H1 (cell line): ENCODE measurements at regions not wholly inside any gene's neighbourhood (a gene's known extent, or its start where the extent isn't known, plus 50 kb on each side); places are given as distances from the start of the nearest gene placed in this dataset.

Source experiments
- CTCF ChIA-PET: fragments of 300-600 bp; sonication (Branson Sonifier 250); formaldehyde crosslinking; loops from one replicate; lab custom pipeline; 2021; ENCODE audit not compliant: partially characterized antibody; lab: Charles Lee
- POLR2A ChIA-PET: fragments of 300-600 bp; sonication (Branson Sonifier 250); formaldehyde crosslinking; loops from one replicate; lab custom pipeline; 2021; ENCODE audit warnings: inconsistent platforms; ENCODE audit not compliant: partially characterized antibody; lab: Charles Lee
- DNase-seq, 2 experiments: peaks; one replicate each; pipeline versions ENCODE4 v3.0.0 to v3.0.0-alpha.2; 2010 to 2022; ENCODE audit warnings: low spot score in 2 of 2, low read depth in 1 of 2, mixed read lengths in 1 of 2
- FAIRE-seq: peaks from 2 replicates; lab custom pipeline; 2011; peaks lifted over from hg19 to GRCh38; lab: Jason Lieb, UNC
- H2AFZ ChIP-seq: 2 replicates; pipeline ENCODE4 v1.8.1; 2012; ENCODE audit warnings: low read length, inconsistent platforms
- H2AK5ac ChIP-seq: 2 replicates; pipeline ENCODE4 v1.6.1; 2013; ENCODE audit warnings: low read depth, low read length
- H2BK120ac ChIP-seq: replicated peaks from 2 replicates; pipeline ENCODE3; 2013; ENCODE audit warnings: low read depth, low read length, inconsistent platforms
- H2BK12ac ChIP-seq: 2 replicates; pipeline ENCODE4 v1.6.1; 2013; ENCODE audit warnings: low read depth, low read length
- H2BK15ac ChIP-seq: 2 replicates; pipeline ENCODE4 v1.6.1; 2013; ENCODE audit warnings: low read length
- H2BK20ac ChIP-seq: 2 replicates; pipeline ENCODE4 v1.6.1; 2013; ENCODE audit warnings: low read length
- H2BK5ac ChIP-seq: 2 replicates; pipeline ENCODE4 v1.6.1; 2013; ENCODE audit warnings: low read depth, low read length
- H3K14ac ChIP-seq: 2 replicates; pipeline ENCODE4 v1.6.1; 2013; ENCODE audit warnings: inconsistent platforms; ENCODE audit not compliant: insufficient read length
- H3K18ac ChIP-seq: 2 replicates; pipeline ENCODE4 v1.6.1; 2013; ENCODE audit warnings: low read length; ENCODE audit errors: extremely low read depth
- H3K23ac ChIP-seq: 2 replicates; pipeline ENCODE4 v1.6.1; 2013; ENCODE audit warnings: inconsistent platforms; ENCODE audit not compliant: insufficient read length
- H3K23me2 ChIP-seq: 2 replicates; pipeline ENCODE4 v1.6.1; 2013; ENCODE audit warnings: low read depth, low read length
- H3K27ac ChIP-seq: 2 replicates; pipeline ENCODE4 v1.6.1; 2011; ENCODE audit warnings: low read depth, low read length, inconsistent platforms
- H3K27me3 ChIP-seq, 4 experiments: replicated peaks in 1 of 4; 1 replicate in 1 of 4; 2 replicates in 3 of 4; pipeline versions ENCODE4 v1.6.1 to v1.8.1; 2011 to 2013; ENCODE audit warnings: low read length in 3 of 4, mild to moderate bottlenecking in 3 of 4, inconsistent platforms in 2 of 4, mixed read lengths in 2 of 4, moderate library complexity in 1 of 4; ENCODE audit not compliant: control insufficient read depth in 3 of 4, insufficient read depth in 3 of 4; ENCODE audit errors: extremely low read depth in 1 of 4
- H3K36me3 ChIP-seq, 4 experiments: 2 replicates each; pipeline versions ENCODE4 v1.6.1 to v1.8.1; 2011 to 2013; ENCODE audit warnings: mild to moderate bottlenecking in 4 of 4, low read length in 3 of 4, moderate library complexity in 2 of 4, control low read depth in 1 of 4, inconsistent platforms in 1 of 4; ENCODE audit not compliant: insufficient read depth in 4 of 4, control insufficient read depth in 2 of 4
- H3K4ac ChIP-seq: replicated peaks from 2 replicates; pipeline ENCODE3; 2013; ENCODE audit warnings: low read length, low read depth, mixed read lengths, inconsistent platforms; ENCODE audit not compliant: insufficient read length
- H3K4me1 ChIP-seq, 4 experiments: replicated peaks in 1 of 4; 1 replicate in 1 of 4; 2 replicates in 3 of 4; pipeline versions ENCODE4 v1.6.1 to v1.8.1; 2011 to 2013; ENCODE audit warnings: low read length in 3 of 4, inconsistent platforms in 2 of 4, mixed read lengths in 1 of 4; ENCODE audit not compliant: insufficient read depth in 4 of 4, control insufficient read depth in 3 of 4
- H3K4me2 ChIP-seq, 2 experiments: 2 replicates each; pipeline versions ENCODE4 v1.6.1 to v1.8.1; 2011 to 2013; ENCODE audit warnings: low read depth in 2 of 2, low read length in 2 of 2, control low read depth in 1 of 2, inconsistent platforms in 1 of 2, mild to moderate bottlenecking in 1 of 2; ENCODE audit not compliant: insufficient read depth in 1 of 2
- H3K4me3 ChIP-seq, 4 experiments: fragments of 200-600, 300-600 bp in 1 of 4; sonication (generic), shearing (Covaris generic), sonication (Bioruptor Twin) in 1 of 4; 2 replicates each; pipeline versions ENCODE4 v1.5.1 to v1.8.1; 2011 to 2016; ENCODE audit warnings: low read length in 4 of 4, low read depth in 3 of 4, control low read depth in 2 of 4, inconsistent platforms in 2 of 4, mild to moderate bottlenecking in 2 of 4, mixed read lengths in 1 of 4, moderate library complexity in 1 of 4; ENCODE audit not compliant: insufficient read depth in 2 of 4; ENCODE audit errors: extremely low read depth in 1 of 4
- H3K56ac ChIP-seq: replicated peaks from 2 replicates; pipeline ENCODE3; 2013; ENCODE audit warnings: low read depth, mild to moderate bottlenecking, mixed read lengths, low read length, inconsistent platforms; ENCODE audit not compliant: insufficient read length
- H3K79me1 ChIP-seq: 2 replicates; pipeline ENCODE4 v1.6.1; 2013; ENCODE audit warnings: low read depth, low read length, control low read depth
- H3K79me2 ChIP-seq, 2 experiments: 2 replicates each; pipeline versions ENCODE4 v1.6.1 to v1.8.1; 2012 to 2013; ENCODE audit warnings: low read length in 2 of 2, mild to moderate bottlenecking in 2 of 2, inconsistent platforms in 1 of 2; ENCODE audit not compliant: insufficient read depth in 2 of 2, control insufficient read depth in 1 of 2
- H3K9ac ChIP-seq, 4 experiments: replicated peaks in 1 of 4; 1 replicate in 1 of 4; 2 replicates in 3 of 4; pipeline versions ENCODE4 v1.6.1 to v1.8.1; 2011 to 2013; ENCODE audit warnings: low read depth in 3 of 4, low read length in 3 of 4, control low read depth in 2 of 4, mild to moderate bottlenecking in 2 of 4, moderate library complexity in 2 of 4, inconsistent platforms in 1 of 4; ENCODE audit errors: extremely low read depth in 1 of 4
- H3K9me3 ChIP-seq, 2 experiments: 2 replicates each; pipeline versions ENCODE4 v1.6.1 to v1.8.1; 2012 to 2013; ENCODE audit warnings: mild to moderate bottlenecking in 2 of 2, moderate library complexity in 2 of 2, control low read depth in 1 of 2, inconsistent platforms in 1 of 2, low read depth in 1 of 2, low read length in 1 of 2, mixed read lengths in 1 of 2; ENCODE audit not compliant: insufficient read depth in 2 of 2
- H4K20me1 ChIP-seq, 2 experiments: replicated peaks in 1 of 2; 2 replicates each; pipeline versions ENCODE3 to v1.8.1; 2011 to 2013; ENCODE audit warnings: inconsistent platforms in 2 of 2, low read length in 2 of 2, mild to moderate bottlenecking in 1 of 2; ENCODE audit not compliant: insufficient read depth in 2 of 2, control insufficient read depth in 1 of 2
- H4K5ac ChIP-seq: 2 replicates; pipeline ENCODE4 v1.6.1; 2013; ENCODE audit warnings: low read length, low read depth, mixed read lengths, inconsistent platforms; ENCODE audit not compliant: insufficient read length
- H4K8ac ChIP-seq: 2 replicates; pipeline ENCODE4 v1.8.0; 2013; ENCODE audit warnings: mild to moderate bottlenecking, moderate library complexity, low read length, inconsistent platforms; ENCODE audit not compliant: insufficient read depth; ENCODE audit errors: extremely low read depth
- H4K91ac ChIP-seq: replicated peaks from 2 replicates; pipeline ENCODE3; 2013; ENCODE audit warnings: low read length, mixed read lengths, inconsistent platforms; ENCODE audit not compliant: insufficient read length
- POU5F1 ChIP-seq: IDR thresholded peaks from 2 replicates; pipeline ENCODE4 v1.6.1; 2011; ENCODE audit warnings: low read depth, mild to moderate bottlenecking, low read length, moderate library complexity
- WGBS, 2 experiments: shearing (Covaris generic) in 1 of 2; methylation state at CpG; one replicate each; pipeline versions ENCODE4 v1.1.6 to v1.1.7; 2013 to 2015; ENCODE audit warnings: low lambda C conversion rate in 2 of 2, mixed read lengths in 2 of 2, inconsistent platforms in 1 of 2, low coverage in 1 of 2, missing lambda C conversion rate in 1 of 2; ENCODE audit not compliant: insufficient replicate concordance in 2 of 2, insufficient coverage in 1 of 2, insufficient read length in 1 of 2; ENCODE audit errors: extremely low coverage in 1 of 2, missing lambda C conversion rate in 1 of 2; 5-methylcytosine and 5-hydroxymethylcytosine counted together

GRCh38 chr4:104263100-104263499, 231.6 kb downstream of the CXXC4 start:
- DNase-seq (no peak), FAIRE-seq (no peak)
- Histone ChIP-seq H4K5ac (no peak overlapping the region), H3K14ac (no peak overlapping the region), H2AFZ (no peak overlapping the region), H3K27ac (no peak overlapping the region), H3K79me2 (no peaks in the 10 kb centered on the region), H3K56ac (no peak overlapping the region), H3K4me3 (no peak overlapping the region), H3K9me3 (no peaks in the 10 kb centered on the region), H2BK5ac (no peak overlapping the region), H3K23me2 (no peaks in the 10 kb centered on the region), H3K9ac (no peak overlapping the region), H2BK15ac (no peak overlapping the region), H2BK12ac (no peak overlapping the region), H3K36me3 (no peaks in the 10 kb centered on the region), H3K79me1 (no peaks in the 10 kb centered on the region), H4K8ac (no peak overlapping the region), H3K4me2 (no peak overlapping the region), H2AK5ac (no peak overlapping the region), H4K91ac (no peak overlapping the region), H3K23ac (no peak overlapping the region), H4K20me1 (no peaks in the 10 kb centered on the region), H2BK120ac (no peak overlapping the region), H2BK20ac (no peak overlapping the region), H3K4ac (no peak overlapping the region), H3K4me1 (no peaks in the 10 kb centered on the region), H3K18ac (no peak overlapping the region), H3K27me3 (no peaks in the 10 kb centered on the region)
- POLR2A ChIA-PET = no interaction called here
- CTCF ChIA-PET = no interaction called here
- 78% methylated on average over 3 of the region's 3 CpGs; no CpG with 5 or more reads in 1 of the 2 experiments for WGBS, 2 experiments
- TF ChIP-seq POU5F1 = no peak
